ENCODE measurements at regions not wholly inside any gene's neighbourhood (a gene's known extent, or its start where the extent isn't known, plus 50 kb on each side); places are given as distances from the start of the nearest gene placed in this dataset.

- H3K4me1 ChIP-seq (ENCODE audit: control insufficient read depth, insufficient read depth, low read length), result no peaks in the 10 kb centered on the region
- ChIA-PET POLR2A (no interaction called here), CTCF (interaction anchor here (0.6 kb wide), 2 partner anchors 253 to 303 kb away, joined by 3 read pairs; no protein-coding TSS in a partner anchor)
- H3K9me3 ChIP-seq (ENCODE audit: control insufficient read depth, insufficient read depth, low read depth, low read length), result no peaks in the 10 kb centered on the region
- TF ChIP-seq ZBTB49 (tag by site-specific recombination; IDR thresholded peaks at IDR 0.05; ENCODE audit: low read depth) (no peak), YY1 (tag by site-specific recombination; IDR thresholded peaks at IDR 0.05) (no peak), ZNF148 (tag by site-specific recombination; IDR thresholded peaks at IDR 0.05; ENCODE audit: borderline replicate concordance) (no peak), ZNF830 (tag by site-specific recombination; IDR thresholded peaks at IDR 0.05; ENCODE audit: low read depth) (no peak), ZNF133 (tag by site-specific recombination; IDR thresholded peaks at IDR 0.05) (no peak)
- H3K27ac ChIP-seq (ENCODE audit: extremely low read depth, low read depth, low read length), result no peak overlapping the region
- H3K36me3 ChIP-seq (ENCODE audit: control insufficient read depth in 2 of 2, insufficient read depth in 1 of 2, low read length in 2 of 2), result no peaks in the 10 kb centered on the region
- H3K4me3 ChIP-seq (ENCODE audit: low read depth, low read length), result no peak overlapping the region
Observed at GRCh38 chr2:176843208-176843607, 369.4 kb upstream of the HNRNPA3 start.

GRCh38 chr2:176844461-176844860, 368.1 kb upstream of the HNRNPA3 start:
- ChIA-PET POLR2A (no interaction called here), CTCF (no interaction called here)
- no peaks in the 10 kb centered on the region for H3K4me1 ChIP-seq (ENCODE audit: control insufficient read depth, insufficient read depth, low read length)
- TF ChIP-seq ZNF350 (tag by site-specific recombination; IDR thresholded peaks at IDR 0.05) (no peak), ZBTB17 (tag by site-specific recombination; IDR thresholded peaks at IDR 0.05) (no peak), ZNF555 (tag by site-specific recombination; conservative IDR thresholded peaks at IDR 0.05) (no peak), ZSCAN4 (tag by site-specific recombination; IDR thresholded peaks at IDR 0.05) (no peak), ZBTB21 (tag by site-specific recombination; IDR thresholded peaks at IDR 0.05) (no peak), GLI2 (tag by site-specific recombination; IDR thresholded peaks at IDR 0.05; ENCODE audit: borderline replicate concordance, low read depth) (no peak), OSR2 (tag by site-specific recombination; IDR thresholded peaks at IDR 0.05) (no peak), ZNF529 (tag by site-specific recombination; IDR thresholded peaks at IDR 0.05; ENCODE audit: insufficient replicate concordance) (no peak), ZFHX2 (tag by site-specific recombination; conservative IDR thresholded peaks at IDR 0.05) (no peak), ZSCAN16 (tag by site-specific recombination; IDR thresholded peaks at IDR 0.05) (no peak), ZBTB48 (tag by site-specific recombination; IDR thresholded peaks at IDR 0.05) (no peak), ZNF692 (tag by site-specific recombination; IDR thresholded peaks at IDR 0.05) (no peak), GLIS2 (tag by site-specific recombination; IDR thresholded peaks at IDR 0.05) (no peak), ELK4 (IDR thresholded peaks at IDR 0.05; ENCODE audit: borderline replicate concordance, low read depth, low read length) (no peak), ZNF629 (tag by site-specific recombination; IDR thresholded peaks at IDR 0.05) (no peak), ZNF596 (tag by site-specific recombination; IDR thresholded peaks at IDR 0.05) (no peak), SCRT2 (tag by site-specific recombination; IDR thresholded peaks at IDR 0.05) (no peak), ZNF514 (tag by site-specific recombination; IDR thresholded peaks at IDR 0.05) (no peak), YY1 (tag by site-specific recombination; IDR thresholded peaks at IDR 0.05) (no peak), ZNF132 (tag by site-specific recombination; IDR thresholded peaks at IDR 0.05; ENCODE audit: borderline replicate concordance) (no peak)
- no peak overlapping the region for H3K4me3 ChIP-seq (ENCODE audit: low read depth, low read length)
- no peaks in the 10 kb centered on the region for H3K36me3 ChIP-seq (ENCODE audit: control insufficient read depth in 2 of 2, insufficient read depth in 1 of 2, low read length in 2 of 2)
- H3K9me3 ChIP-seq (ENCODE audit: control insufficient read depth, insufficient read depth, low read depth, low read length), result no peaks in the 10 kb centered on the region
- H3K27ac ChIP-seq (ENCODE audit: extremely low read depth, low read depth, low read length), result no peak overlapping the region
